ENCODE measurements at regions not wholly inside any gene's neighbourhood (a gene's known extent, or its start where the extent isn't known, plus 50 kb on each side); places are given as distances from the start of the nearest gene placed in this dataset.

DNA sequence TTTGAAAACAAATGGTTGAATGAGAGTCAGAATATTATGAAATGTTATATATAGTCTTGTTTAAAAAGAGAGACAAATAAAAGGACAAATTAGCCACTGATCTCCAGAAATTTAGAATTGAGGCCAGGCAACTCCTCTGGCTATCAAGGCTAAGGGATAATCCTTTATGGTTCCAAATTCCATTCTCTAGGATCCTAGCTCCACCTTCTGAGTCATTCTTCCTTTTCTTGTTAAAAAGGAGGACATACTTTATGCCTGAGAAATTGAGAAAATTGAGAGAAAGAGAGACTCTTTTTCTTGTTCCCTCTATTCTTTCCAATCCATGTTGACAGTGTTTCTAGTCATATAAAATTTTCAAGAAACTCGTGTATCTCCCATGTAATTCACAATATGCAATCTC lies 1299.5 kb downstream of the FSTL5 start:
- no peak for DNase-seq
- Histone ChIP-seq H3K27ac (ENCODE audit: low read length) (no peak overlapping the region), H3K9me3 (ENCODE audit: control insufficient read depth, low read depth, low read length) (no peaks in the 10 kb centered on the region), H3K4me1 (ENCODE audit: control insufficient read depth, insufficient read depth, low read length) (no peaks in the 10 kb centered on the region), H3K4me3 (ENCODE audit: low read length) (no peak overlapping the region), H3K36me3 (ENCODE audit: control insufficient read depth, insufficient read depth, low read length) (no peaks in the 10 kb centered on the region), H3K27me3 (ENCODE audit: control insufficient read depth, insufficient read depth, low read length) (no peaks in the 10 kb centered on the region)
- 60% methylated on average over 1 of the region's 1 CpG for WGBS (ENCODE audit: insufficient coverage, low lambda C conversion rate)

DNA sequence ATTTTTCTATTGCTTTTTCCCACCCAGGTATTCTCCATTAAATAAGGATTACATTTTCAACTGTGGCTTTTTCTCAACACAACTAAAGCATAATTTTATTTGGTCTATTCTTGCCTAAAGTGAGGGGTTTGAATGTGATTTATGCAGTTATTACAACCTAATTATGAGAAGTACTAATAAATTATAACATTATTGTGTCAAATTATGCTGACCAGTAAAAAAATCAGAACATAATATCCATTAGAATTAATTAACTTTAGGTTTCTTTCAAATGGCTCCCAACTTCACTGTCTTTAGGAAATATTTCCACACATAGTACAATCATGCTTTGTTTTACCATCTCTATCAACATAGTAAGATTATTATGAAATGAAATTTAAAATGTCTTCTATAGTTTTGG lies 1293.9 kb downstream of the FSTL5 start:
- DNase-seq: no peak
- Histone ChIP-seq H3K27ac (ENCODE audit: low read length) (no peak overlapping the region), H3K9me3 (ENCODE audit: control insufficient read depth, low read depth, low read length) (no peaks in the 10 kb centered on the region), H3K4me1 (ENCODE audit: control insufficient read depth, insufficient read depth, low read length) (no peaks in the 10 kb centered on the region), H3K36me3 (ENCODE audit: control insufficient read depth, insufficient read depth, low read length) (no peaks in the 10 kb centered on the region), H3K27me3 (ENCODE audit: control insufficient read depth, insufficient read depth, low read length) (no peaks in the 10 kb centered on the region), H3K4me3 (ENCODE audit: low read length) (no peak overlapping the region)

DNA sequence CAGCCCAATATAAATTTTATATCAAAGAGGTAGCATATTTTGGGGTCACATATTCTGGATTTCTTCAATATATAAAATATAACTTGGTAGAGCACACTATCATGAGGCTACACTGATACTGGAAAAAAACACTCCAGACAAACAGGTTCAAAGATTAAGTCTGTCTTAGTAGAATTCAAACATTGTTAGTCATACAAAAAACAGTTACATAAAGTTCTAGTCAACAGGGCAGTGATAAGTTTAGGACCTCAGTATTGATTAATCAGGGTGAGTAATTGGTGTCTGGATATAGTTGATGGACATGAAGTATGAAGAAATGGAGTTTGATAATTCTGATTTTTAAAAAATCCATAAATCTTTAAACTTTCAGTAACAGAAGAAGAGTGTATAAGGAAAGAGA lies 1291.3 kb downstream of the FSTL5 start:
- Histone ChIP-seq H3K4me3 (ENCODE audit: low read length) (no peak overlapping the region), H3K9me3 (ENCODE audit: control insufficient read depth, low read depth, low read length) (no peaks in the 10 kb centered on the region), H3K27me3 (ENCODE audit: control insufficient read depth, insufficient read depth, low read length) (no peaks in the 10 kb centered on the region), H3K4me1 (ENCODE audit: control insufficient read depth, insufficient read depth, low read length) (no peaks in the 10 kb centered on the region), H3K27ac (ENCODE audit: low read length) (no peak overlapping the region), H3K36me3 (ENCODE audit: control insufficient read depth, insufficient read depth, low read length) (no peaks in the 10 kb centered on the region)
- no peak for DNase-seq

DNA sequence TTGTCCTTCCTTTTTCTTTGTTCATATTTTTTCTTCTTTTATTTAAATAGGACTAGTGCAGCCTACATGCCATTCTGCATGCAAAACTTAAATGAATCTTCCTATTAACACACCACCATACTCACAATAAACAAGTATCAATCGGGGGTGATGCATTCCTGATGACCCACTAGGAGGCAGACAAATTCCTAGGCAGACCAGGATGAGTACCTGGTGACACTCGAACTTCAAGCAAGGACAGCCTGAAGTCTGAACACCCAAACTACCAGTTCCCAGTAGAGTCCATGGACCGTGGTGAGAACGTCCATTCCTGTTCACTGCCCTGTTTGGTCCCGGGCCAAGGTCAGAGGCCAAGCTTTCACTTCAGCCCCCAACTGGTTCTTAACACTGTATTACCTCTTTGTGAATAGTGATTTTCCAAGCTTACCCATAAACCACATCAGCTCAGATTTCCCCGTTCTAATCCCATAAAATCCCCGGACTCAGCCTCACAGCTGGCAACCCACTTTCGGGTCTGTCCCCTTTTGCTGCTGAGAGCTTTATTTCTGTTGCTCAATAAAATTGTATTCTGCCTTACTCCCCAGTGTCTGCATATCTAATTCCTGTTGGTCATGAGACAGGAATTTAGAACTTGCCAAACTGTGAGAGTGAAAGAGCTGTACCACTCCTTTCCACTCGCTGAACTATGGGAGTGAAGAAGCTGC lies 1286.6 kb downstream of the FSTL5 start:
- Histone ChIP-seq H3K4me1 (ENCODE audit: control insufficient read depth, insufficient read depth, low read length) (no peaks in the 10 kb centered on the region), H3K27me3 (ENCODE audit: control insufficient read depth, insufficient read depth, low read length) (no peaks in the 10 kb centered on the region), H3K9me3 (ENCODE audit: control insufficient read depth, low read depth, low read length) (no peaks in the 10 kb centered on the region), H3K4me3 (ENCODE audit: low read length) (no peak overlapping the region), H3K27ac (ENCODE audit: low read length) (no peak overlapping the region), H3K36me3 (ENCODE audit: control insufficient read depth, insufficient read depth, low read length) (no peaks in the 10 kb centered on the region)
- 67% methylated on average over 3 of the region's 9 CpGs for WGBS (ENCODE audit: insufficient coverage, low lambda C conversion rate)
- DNase-seq: no peak

DNA sequence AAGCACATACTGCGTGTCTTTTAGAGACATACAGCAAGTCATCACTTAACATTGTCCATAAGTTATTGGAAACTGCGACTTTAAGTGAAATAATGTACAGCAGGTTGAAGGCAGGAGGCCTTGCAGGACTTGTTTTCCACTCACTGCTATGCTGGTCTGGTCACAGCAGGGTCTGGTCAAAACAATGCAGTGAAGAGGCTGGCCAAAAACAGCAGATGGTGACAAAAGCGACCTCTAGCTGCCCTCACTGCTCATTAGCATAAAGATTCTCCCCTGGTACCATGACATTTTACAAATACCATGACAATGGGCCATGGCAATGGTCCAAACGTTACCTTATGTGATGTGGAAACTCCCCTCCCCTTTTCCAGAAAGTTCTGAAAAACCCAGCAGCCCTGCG lies 1283.6 kb downstream of the FSTL5 start:
- H3K9me3 ChIP-seq (ENCODE audit: control insufficient read depth, low read depth, low read length): no peaks in the 10 kb centered on the region
- H3K36me3 ChIP-seq (ENCODE audit: control insufficient read depth, insufficient read depth, low read length): no peaks in the 10 kb centered on the region
- no peak for DNase-seq
- no peak overlapping the region for H3K4me3 ChIP-seq (ENCODE audit: low read length)
- no CpG with 5 or more reads among the region's 5 CpGs for WGBS (ENCODE audit: insufficient coverage, low lambda C conversion rate)
- no peaks in the 10 kb centered on the region for H3K27me3 ChIP-seq (ENCODE audit: control insufficient read depth, insufficient read depth, low read length)
- H3K4me1 ChIP-seq (ENCODE audit: control insufficient read depth, insufficient read depth, low read length): no peaks in the 10 kb centered on the region
- no peak overlapping the region for H3K27ac ChIP-seq (ENCODE audit: low read length)

DNA sequence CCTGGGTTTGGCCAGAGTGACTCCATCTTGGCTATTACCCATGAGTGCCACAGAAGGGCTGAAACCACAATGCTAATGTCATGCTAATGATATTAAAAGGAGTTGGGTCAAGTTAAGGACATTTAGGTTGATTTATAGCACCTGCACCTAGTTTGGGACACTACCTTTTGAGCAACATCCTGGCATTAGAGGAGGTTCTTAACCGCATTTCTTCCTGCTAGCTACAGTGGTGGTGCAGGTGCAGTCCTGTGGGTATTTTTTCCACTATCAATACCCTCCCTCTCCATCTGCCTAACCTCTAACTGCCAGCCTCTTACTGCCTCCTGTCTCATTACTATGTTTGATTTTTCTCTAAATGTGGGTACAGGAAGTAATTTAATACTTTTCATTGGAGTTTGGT lies 1276.1 kb downstream of the FSTL5 start:
- Histone ChIP-seq H3K36me3 (ENCODE audit: control insufficient read depth, insufficient read depth, low read length) (no peaks in the 10 kb centered on the region), H3K27ac (ENCODE audit: low read length) (no peak overlapping the region), H3K27me3 (ENCODE audit: control insufficient read depth, insufficient read depth, low read length) (no peaks in the 10 kb centered on the region), H3K4me3 (ENCODE audit: low read length) (no peak overlapping the region), H3K9me3 (ENCODE audit: control insufficient read depth, low read depth, low read length) (peaks cover 2% of the 10 kb centered on the region), H3K4me1 (ENCODE audit: control insufficient read depth, insufficient read depth, low read length) (no peaks in the 10 kb centered on the region)
- WGBS (ENCODE audit: insufficient coverage, low lambda C conversion rate): 100% methylated on average over 1 of the region's 1 CpG
- DNase-seq: no peak

DNA sequence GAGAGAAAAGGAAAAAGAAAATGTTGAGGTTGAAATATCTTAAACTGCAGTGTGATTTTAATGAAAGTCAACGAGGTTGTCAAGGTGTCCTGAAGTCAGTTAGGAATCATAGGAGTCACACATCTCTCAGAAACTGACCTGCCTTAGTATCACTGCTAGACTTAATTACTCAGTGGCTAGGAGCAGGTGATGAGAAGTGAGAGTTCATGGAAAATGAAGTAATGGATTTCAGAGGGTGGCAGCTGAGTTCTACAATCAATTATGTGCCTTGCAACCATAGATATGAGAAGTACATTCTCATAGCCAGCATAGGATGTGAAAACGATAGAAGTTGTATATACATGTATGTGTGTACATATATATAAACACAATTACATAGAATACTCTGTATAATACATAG lies 1269.7 kb downstream of the FSTL5 start:
- H3K27me3 ChIP-seq (ENCODE audit: control insufficient read depth, insufficient read depth, low read length): no peaks in the 10 kb centered on the region
- no peaks in the 10 kb centered on the region for H3K4me1 ChIP-seq (ENCODE audit: control insufficient read depth, insufficient read depth, low read length)
- DNase-seq: no peak
- H3K4me3 ChIP-seq (ENCODE audit: low read length): no peak overlapping the region
- no peaks in the 10 kb centered on the region for H3K9me3 ChIP-seq (ENCODE audit: control insufficient read depth, low read depth, low read length)
- H3K36me3 ChIP-seq (ENCODE audit: control insufficient read depth, insufficient read depth, low read length): no peaks in the 10 kb centered on the region
- no peak overlapping the region for H3K27ac ChIP-seq (ENCODE audit: low read length)
- no CpG with 5 or more reads among the region's 2 CpGs for WGBS (ENCODE audit: insufficient coverage, low lambda C conversion rate)

DNA sequence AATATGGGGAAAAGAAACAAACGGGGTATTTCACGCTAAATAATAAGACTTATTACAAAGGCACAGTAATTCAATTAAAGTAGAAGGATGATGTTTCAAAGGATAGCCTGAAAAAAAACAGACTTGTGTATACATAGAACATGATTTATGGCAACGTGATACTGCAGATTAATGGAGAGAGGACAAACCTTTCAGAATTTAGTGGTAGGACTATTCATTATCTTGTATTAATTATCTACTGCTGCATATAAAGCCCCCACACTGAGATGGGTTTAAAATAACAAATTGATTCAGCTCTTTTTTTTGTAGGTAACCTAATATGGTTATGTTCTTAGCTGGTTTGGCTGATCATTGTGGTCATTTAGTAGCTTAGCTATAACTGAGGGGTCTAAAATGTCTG lies 1269.0 kb downstream of the FSTL5 start:
- no peak overlapping the region for H3K27ac ChIP-seq (ENCODE audit: low read length)
- no peaks in the 10 kb centered on the region for H3K4me1 ChIP-seq (ENCODE audit: control insufficient read depth, insufficient read depth, low read length)
- H3K9me3 ChIP-seq (ENCODE audit: control insufficient read depth, low read depth, low read length): no peaks in the 10 kb centered on the region
- no peaks in the 10 kb centered on the region for H3K36me3 ChIP-seq (ENCODE audit: control insufficient read depth, insufficient read depth, low read length)
- H3K4me3 ChIP-seq (ENCODE audit: low read length): no peak overlapping the region
- no peak for DNase-seq
- H3K27me3 ChIP-seq (ENCODE audit: control insufficient read depth, insufficient read depth, low read length): no peaks in the 10 kb centered on the region
- 100% methylated on average over 1 of the region's 3 CpGs for WGBS (ENCODE audit: insufficient coverage, low lambda C conversion rate)

DNA sequence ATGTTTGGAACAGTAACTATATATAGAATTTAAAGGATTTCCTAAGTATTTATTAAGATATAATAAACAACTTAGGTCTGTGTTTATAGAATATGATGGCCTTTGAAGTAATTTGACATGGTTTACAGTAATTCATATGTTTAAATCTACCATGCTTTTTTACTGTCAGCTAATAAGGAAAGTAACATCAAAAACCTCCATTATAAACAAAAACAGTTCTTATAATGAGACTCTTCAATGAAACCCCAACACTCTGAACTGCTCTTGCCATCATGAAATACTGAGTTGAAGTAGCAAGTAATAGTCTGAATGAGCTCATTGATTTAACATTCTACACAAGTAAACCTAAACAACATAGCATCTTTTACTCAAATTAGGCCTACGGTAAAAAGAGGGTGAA lies 1236.5 kb downstream of the FSTL5 start:
- no peaks in the 10 kb centered on the region for H3K9me3 ChIP-seq (ENCODE audit: control insufficient read depth, low read depth, low read length)
- no peak overlapping the region for H3K4me3 ChIP-seq (ENCODE audit: low read length)
- H3K4me1 ChIP-seq (ENCODE audit: control insufficient read depth, insufficient read depth, low read length): no peaks in the 10 kb centered on the region
- no peak for DNase-seq
- H3K27me3 ChIP-seq (ENCODE audit: control insufficient read depth, insufficient read depth, low read length): no peaks in the 10 kb centered on the region
- 100% methylated on average over 1 of the region's 1 CpG for WGBS (ENCODE audit: insufficient coverage, low lambda C conversion rate)
- no peak overlapping the region for H3K27ac ChIP-seq (ENCODE audit: low read length)
- H3K36me3 ChIP-seq (ENCODE audit: control insufficient read depth, insufficient read depth, low read length): no peaks in the 10 kb centered on the region

DNA sequence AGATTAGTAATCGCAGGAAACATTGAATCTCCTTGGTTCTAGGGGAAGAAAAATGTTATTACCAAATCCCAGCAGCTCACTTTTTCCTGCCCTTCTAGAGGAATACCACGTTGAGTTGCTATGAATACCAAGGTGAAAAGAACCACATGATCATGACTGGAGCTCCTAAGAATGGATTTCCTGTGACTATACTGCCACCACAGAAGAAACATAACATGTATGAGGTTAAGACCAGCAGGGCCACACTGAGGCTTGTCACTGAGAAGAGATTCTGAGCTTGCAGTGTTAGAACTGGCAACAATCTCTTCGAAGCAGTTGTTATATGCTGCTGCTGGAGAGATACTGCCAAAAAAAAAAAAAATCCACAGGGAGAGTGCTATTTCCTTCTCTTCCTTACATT lies 1235.3 kb downstream of the FSTL5 start:
- H3K9me3 ChIP-seq (ENCODE audit: control insufficient read depth, low read depth, low read length): no peaks in the 10 kb centered on the region
- no peak overlapping the region for H3K4me3 ChIP-seq (ENCODE audit: low read length)
- H3K4me1 ChIP-seq (ENCODE audit: control insufficient read depth, insufficient read depth, low read length): no peaks in the 10 kb centered on the region
- H3K27me3 ChIP-seq (ENCODE audit: control insufficient read depth, insufficient read depth, low read length): no peaks in the 10 kb centered on the region
- no peaks in the 10 kb centered on the region for H3K36me3 ChIP-seq (ENCODE audit: control insufficient read depth, insufficient read depth, low read length)
- WGBS (ENCODE audit: insufficient coverage, low lambda C conversion rate): 86% methylated on average over 1 of the region's 3 CpGs
- no peak overlapping the region for H3K27ac ChIP-seq (ENCODE audit: low read length)
- no peak for DNase-seq

DNA sequence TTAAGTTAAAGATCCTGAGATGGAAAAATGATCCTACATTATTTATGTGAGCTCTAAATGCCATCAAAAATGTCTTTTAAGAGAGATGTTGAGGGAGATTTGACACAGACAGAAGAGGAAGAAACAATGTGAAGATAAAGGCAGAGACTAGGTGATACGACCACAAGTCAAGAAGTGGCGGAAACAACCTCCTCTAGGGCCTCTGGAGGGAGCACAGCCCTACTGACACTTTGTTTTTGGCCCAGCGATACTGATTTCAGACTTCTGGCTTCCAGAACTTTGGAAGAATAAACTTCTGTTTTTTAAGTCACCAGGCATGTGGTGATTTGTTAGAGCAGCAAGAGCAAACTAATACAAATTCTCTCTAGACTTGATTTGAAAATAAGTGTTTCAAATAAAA lies 1216.1 kb downstream of the FSTL5 start:
- Histone ChIP-seq H3K9me3 (ENCODE audit: control insufficient read depth, low read depth, low read length) (peaks cover 3% of the 10 kb centered on the region), H3K4me3 (ENCODE audit: low read length) (no peak overlapping the region), H3K4me1 (ENCODE audit: control insufficient read depth, insufficient read depth, low read length) (no peaks in the 10 kb centered on the region), H3K27ac (ENCODE audit: low read length) (no peak overlapping the region), H3K36me3 (ENCODE audit: control insufficient read depth, insufficient read depth, low read length) (no peaks in the 10 kb centered on the region), H3K27me3 (ENCODE audit: control insufficient read depth, insufficient read depth, low read length) (no peaks in the 10 kb centered on the region)
- DNase-seq: no peak
- 55% methylated on average over 2 of the region's 3 CpGs for WGBS (ENCODE audit: insufficient coverage, low lambda C conversion rate)
